Smooth muscle cell (in vitro differentiated cells): ENCODE measurements at regions not wholly inside any gene's neighbourhood (a gene's known extent, or its start where the extent isn't known, plus 50 kb on each side); places are given as distances from the start of the nearest gene placed in this dataset.
"Not testable (repeated sequence)": the region's sequence is repeated elsewhere in the genome, so short reads cannot be mapped to it uniquely, and the experiment has no call there.

ENCODE experiments used
- DNase-seq: peaks from one replicate; lab custom pipeline; 2025; ENCODE audit not compliant: unreplicated experiment; lab: John Stamatoyannopoulos, UW
- H2AFZ ChIP-seq: fragments of 200-600 bp; sonication (generic); 2 replicates; pipeline ENCODE4 v1.6.0; 2016; ENCODE audit warnings: antibody characterized with exemption, low read depth, mild to moderate bottlenecking
- H3F3A ChIP-seq: fragments of 200-600 bp; sonication (generic); 2 replicates; pipeline ENCODE4 v1.6.0; 2017; ENCODE audit warnings: antibody characterized with exemption, low read depth
- H3K27ac ChIP-seq: fragments of 200-600 bp; sonication (generic); 2 replicates; pipeline ENCODE4 v1.5.1; 2016; ENCODE audit warnings: low read depth, mild to moderate bottlenecking
- H3K27me3 ChIP-seq: fragments of 200-600 bp; sonication (generic); 2 replicates; pipeline ENCODE4 v1.6.1; 2016; ENCODE audit warnings: low read depth, mild to moderate bottlenecking
- H3K36me3 ChIP-seq: fragments of 200-600 bp; sonication (generic); 2 replicates; pipeline ENCODE4 v1.5.1; 2016; ENCODE audit warnings: low read depth
- H3K4me1 ChIP-seq: fragments of 200-600 bp; sonication (generic); 2 replicates; pipeline ENCODE4 v1.5.1; 2016; ENCODE audit warnings: low read depth
- H3K4me2 ChIP-seq: fragments of 200-600 bp; sonication (generic); 2 replicates; pipeline ENCODE4 v1.6.0; 2016; ENCODE audit warnings: mild to moderate bottlenecking
- H3K4me3 ChIP-seq: fragments of 200-600 bp; sonication (generic); 2 replicates; pipeline ENCODE4 v1.5.1; 2016; ENCODE audit warnings: mild to moderate bottlenecking
- H3K79me2 ChIP-seq: fragments of 200-600 bp; sonication (generic); 2 replicates; pipeline ENCODE4 v1.6.0; 2016; ENCODE audit warnings: low read depth, mild to moderate bottlenecking
- H3K9ac ChIP-seq: fragments of 200-600 bp; sonication (generic); 2 replicates; pipeline ENCODE4 v1.6.0; 2016; ENCODE audit warnings: low read depth
- H3K9me3 ChIP-seq: fragments of 200-600 bp; sonication (generic); replicated peaks from 2 replicates; pipeline ENCODE4 v1.5.1; 2016; ENCODE audit warnings: low read depth
- H4K20me1 ChIP-seq: fragments of 200-600 bp; sonication (generic); 2 replicates; pipeline ENCODE4 v1.6.0; 2016; ENCODE audit warnings: low read depth
- CTCF ChIP-seq: fragments of 200-600 bp; sonication (generic); IDR thresholded peaks from 2 replicates; pipeline ENCODE4 v1.5.1; 2017; ENCODE audit warnings: borderline replicate concordance, mild to moderate bottlenecking, antibody characterized with exemption; ENCODE audit not compliant: insufficient read depth, poor library complexity, severe bottlenecking
- WGBS: methylation state at CpG from one replicate; pipeline ENCODE4 v1.1.7; 2016; ENCODE audit warnings: low lambda C conversion rate; 5-methylcytosine and 5-hydroxymethylcytosine counted together

DNA sequence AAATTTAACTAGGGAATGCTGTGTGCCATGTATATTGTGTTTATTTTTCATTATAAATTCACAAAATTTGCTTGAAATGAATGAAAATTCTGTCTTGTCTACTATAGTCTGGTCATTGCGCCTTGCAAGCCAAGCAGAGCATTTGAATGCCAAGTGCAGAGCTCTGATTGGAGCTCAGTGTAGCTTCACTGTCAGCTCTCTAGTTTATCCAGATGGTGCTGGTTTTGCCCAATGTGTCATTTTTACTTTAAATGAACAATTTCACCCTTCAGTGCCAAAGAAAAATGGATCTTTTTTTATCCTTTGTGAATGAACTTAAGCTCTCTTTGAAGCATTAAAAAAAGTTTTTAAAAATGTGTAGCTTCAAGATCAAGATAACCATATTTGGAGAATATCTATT is 225.6 kb upstream of the CACNA2D1 start:
- Histone ChIP-seq H3K79me2 (no peaks in the 10 kb centered on the region), H3F3A (no peaks in the 10 kb centered on the region), H3K4me3 (no peak overlapping the region), H3K4me1 (no peaks in the 10 kb centered on the region), H3K9me3 (no peaks in the 10 kb centered on the region), H4K20me1 (no peaks in the 10 kb centered on the region), H2AFZ (no peak overlapping the region), H3K4me2 (no peak overlapping the region), H3K27me3 (no peaks in the 10 kb centered on the region), H3K9ac (no peak overlapping the region), H3K36me3 (no peaks in the 10 kb centered on the region), H3K27ac (no peak overlapping the region)
- no peak for TF ChIP-seq CTCF
- 93% methylated on average over 1 of the region's 1 CpG for WGBS
- DNase-seq = no peak

- 77% methylated on average over 2 of the region's 2 CpGs for WGBS
- Histone ChIP-seq H3K36me3 (no peaks in the 10 kb centered on the region), H3K9ac (no peak overlapping the region), H3K79me2 (no peaks in the 10 kb centered on the region), H3K9me3 (no peaks in the 10 kb centered on the region), H3K4me3 (no peak overlapping the region), H3K4me2 (no peak overlapping the region), H3F3A (no peaks in the 10 kb centered on the region), H2AFZ (no peak overlapping the region), H4K20me1 (no peaks in the 10 kb centered on the region), H3K27ac (no peak overlapping the region), H3K4me1 (no peaks in the 10 kb centered on the region), H3K27me3 (no peaks in the 10 kb centered on the region)
- DNase-seq = no peak
- no peak for TF ChIP-seq CTCF
Measured at GRCh38 chr7:82668676-82669075, 225.1 kb upstream of the CACNA2D1 start.

GRCh38 chr7:82665966-82666507 is 222.5 kb upstream of the CACNA2D1 start:
- 80% methylated on average over 5 of the region's 5 CpGs for WGBS
- no peaks in the 10 kb centered on the region for H3K27me3 ChIP-seq
- no peak overlapping the region for H3K27ac ChIP-seq
- no peak for TF ChIP-seq CTCF
- H2AFZ ChIP-seq = no peak overlapping the region
- no peaks in the 10 kb centered on the region for H3F3A ChIP-seq
- no peak for DNase-seq
- H3K4me3 ChIP-seq = no peak overlapping the region
- H3K4me2 ChIP-seq = no peak overlapping the region
- no peaks in the 10 kb centered on the region for H3K4me1 ChIP-seq
- no peaks in the 10 kb centered on the region for H4K20me1 ChIP-seq
- H3K36me3 ChIP-seq = no peaks in the 10 kb centered on the region
- H3K79me2 ChIP-seq = no peaks in the 10 kb centered on the region
- no peak overlapping the region for H3K9ac ChIP-seq
- H3K9me3 ChIP-seq = no peaks in the 10 kb centered on the region

- Histone ChIP-seq H4K20me1 (no peaks in the 10 kb centered on the region), H3K27ac (no peak overlapping the region), H3K9ac (no peak overlapping the region), H3K4me3 (no peak overlapping the region), H3K36me3 (no peaks in the 10 kb centered on the region), H3K4me1 (no peaks in the 10 kb centered on the region), H3K4me2 (no peak overlapping the region), H3F3A (peaks cover 3% of the 10 kb centered on the region), H3K27me3 (no peaks in the 10 kb centered on the region), H3K9me3 (no peaks in the 10 kb centered on the region), H2AFZ (no peak overlapping the region), H3K79me2 (no peaks in the 10 kb centered on the region)
- no peak for TF ChIP-seq CTCF
- 88% methylated on average over 1 of the region's 1 CpG for WGBS
- no peak for DNase-seq
Measured at GRCh38 chr7:82655965-82656364, 212.4 kb upstream of the CACNA2D1 start.

- not testable (repeated sequence) for H2AFZ ChIP-seq, H3K4me2 ChIP-seq, H3F3A ChIP-seq, H3K27ac ChIP-seq, H3K9ac ChIP-seq, H3K36me3 ChIP-seq, H3K9me3 ChIP-seq, H3K4me1 ChIP-seq, H4K20me1 ChIP-seq, H3K79me2 ChIP-seq, H3K4me3 ChIP-seq, DNase-seq, H3K27me3 ChIP-seq
- 93% methylated on average over 10 of the region's 10 CpGs for WGBS
Measured at GRCh38 chr7:82650095-82650494, 206.5 kb upstream of the CACNA2D1 start.
